ENCODE measurements at regions not wholly inside any gene's neighbourhood (a gene's known extent, or its start where the extent isn't known, plus 50 kb on each side); places are given as distances from the start of the nearest gene placed in this dataset.

DNA sequence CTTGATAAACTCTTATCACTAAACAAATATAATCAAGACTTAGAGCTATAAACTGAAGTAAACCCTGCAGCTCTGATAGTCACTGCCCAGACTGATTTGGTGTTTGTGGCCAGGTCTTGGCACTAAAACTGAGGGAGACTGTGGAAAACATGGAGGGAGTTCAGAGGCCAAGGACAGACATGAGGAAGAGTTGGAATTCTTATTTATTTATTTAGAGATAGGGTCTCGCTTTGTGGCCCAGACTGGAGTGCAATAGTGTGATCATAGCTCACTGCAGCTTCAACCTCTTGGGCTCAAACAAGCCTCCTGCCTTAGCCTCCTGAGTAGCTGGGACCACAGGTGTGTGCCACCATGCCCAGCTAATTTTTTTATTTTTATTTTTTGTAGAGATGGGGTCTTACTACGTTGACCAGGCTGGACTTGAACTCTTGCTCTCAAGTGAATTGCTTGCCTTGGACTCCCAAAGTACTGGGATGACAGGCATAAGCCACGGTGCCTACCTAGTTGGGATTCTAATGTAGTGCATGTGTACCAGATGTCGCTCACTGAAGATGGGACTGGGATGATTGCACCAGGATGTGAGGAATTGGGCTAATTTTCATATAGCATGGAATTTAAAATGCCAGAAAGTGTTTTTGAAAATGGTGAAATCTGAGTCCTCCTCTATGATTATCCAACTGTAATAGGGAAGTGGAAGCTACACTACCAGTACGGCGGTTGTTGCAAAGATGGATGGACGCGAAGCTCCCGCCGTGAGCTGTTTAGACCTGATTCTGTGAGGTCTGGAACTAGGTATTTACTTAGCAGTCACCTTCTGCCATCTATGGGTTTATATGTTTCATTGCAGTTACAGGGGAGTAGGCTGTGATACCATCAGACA is 52.7 kb upstream of the CTLA4 start:
- DNase-seq = peak; percentile 87

GRCh38 chr2:203815541-203815898 is 52.1 kb upstream of the CTLA4 start:
- DNase-seq = no peak

DNA sequence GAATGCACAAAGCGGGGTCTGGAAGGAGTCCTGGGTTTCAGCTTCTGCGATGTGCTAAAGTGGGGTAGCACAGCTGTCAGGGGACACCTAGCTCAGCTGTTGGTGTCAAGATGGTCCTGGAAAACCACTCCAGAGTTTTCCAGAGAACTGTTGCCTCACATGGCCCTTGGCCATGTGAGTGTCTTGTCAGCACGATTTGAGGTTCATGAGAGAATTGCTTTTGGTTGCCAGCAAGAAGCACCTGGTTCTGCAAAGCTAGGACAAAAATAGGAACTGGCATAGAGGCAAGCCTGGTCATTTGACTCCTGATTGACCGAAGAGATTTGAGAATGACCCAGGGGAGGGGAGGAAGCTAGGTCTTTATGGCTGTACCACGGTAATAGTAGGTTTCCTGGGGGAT is 50.4 kb upstream of the CTLA4 start:
- no peak for DNase-seq
